IPS DF 4.7 (cell line): ENCODE measurements at regions not wholly inside any gene's neighbourhood (a gene's known extent, or its start where the extent isn't known, plus 50 kb on each side); places are given as distances from the start of the nearest gene placed in this dataset.

Experiments used
- DNase-seq: peaks from one replicate; pipeline ENCODE4 v3.0.0-alpha.2; 2013; ENCODE audit warnings: low spot score; ENCODE audit errors: extremely low read depth

- no peak for DNase-seq
Measured at GRCh38 chr3:152097120-152097519, 171.6 kb upstream of the MBNL1 start.

- DNase-seq: no peak
Measured at GRCh38 chr3:152097770-152098169, 171.0 kb upstream of the MBNL1 start.

GRCh38 chr3:152100491-152101132 lies 168.1 kb upstream of the MBNL1 start:
- DNase-seq: peak; percentile 11

GRCh38 chr3:152102410-152102809 lies 166.3 kb upstream of the MBNL1 start:
- no peak for DNase-seq

GRCh38 chr3:152103257-152103656 lies 165.5 kb upstream of the MBNL1 start:
- DNase-seq: no peak

GRCh38 chr3:152104847-152105415 lies 163.8 kb upstream of the MBNL1 start:
- DNase-seq: no peak

GRCh38 chr3:152105446-152105845 lies 163.3 kb upstream of the MBNL1 start:
- DNase-seq: no peak

- no peak for DNase-seq
Measured at GRCh38 chr3:152109038-152109437, 159.7 kb upstream of the MBNL1 start.

- DNase-seq: no peak
Measured at GRCh38 chr3:152113413-152113812, 155.3 kb upstream of the MBNL1 start.

GRCh38 chr3:152113992-152114651 lies 154.6 kb upstream of the MBNL1 start:
- no peak for DNase-seq

GRCh38 chr3:152120601-152121269 lies 148.0 kb upstream of the MBNL1 start:
- no peak for DNase-seq

- DNase-seq: no peak
Measured at GRCh38 chr3:152121270-152121636, 147.5 kb upstream of the MBNL1 start.

- DNase-seq: no peak
Measured at GRCh38 chr3:152122851-152123250, 145.9 kb upstream of the MBNL1 start.

- DNase-seq: no peak
Measured at GRCh38 chr3:152123457-152123856, 145.3 kb upstream of the MBNL1 start.

- no peak for DNase-seq
Measured at GRCh38 chr3:152126260-152126659, 142.5 kb upstream of the MBNL1 start.

GRCh38 chr3:152127058-152127457 lies 141.7 kb upstream of the MBNL1 start:
- DNase-seq: no peak

- no peak for DNase-seq
Measured at GRCh38 chr3:152128356-152128755, 140.4 kb upstream of the MBNL1 start.

GRCh38 chr3:152139651-152140050 lies 129.1 kb upstream of the MBNL1 start:
- no peak for DNase-seq

- DNase-seq: no peak
Measured at GRCh38 chr3:152146461-152146860, 122.3 kb upstream of the MBNL1 start.

- DNase-seq: no peak
Measured at GRCh38 chr3:152147748-152148147, 121.0 kb upstream of the MBNL1 start.

GRCh38 chr3:152148579-152148978 lies 120.2 kb upstream of the MBNL1 start:
- no peak for DNase-seq

GRCh38 chr3:152149832-152150231 lies 118.9 kb upstream of the MBNL1 start:
- DNase-seq: no peak
